GM12874 (cell line): ENCODE measurements at regions not wholly inside any gene's neighbourhood (a gene's known extent, or its start where the extent isn't known, plus 50 kb on each side); places are given as distances from the start of the nearest gene placed in this dataset.

Experiments used
- CTCF ChIP-seq: IDR thresholded peaks from 2 replicates; pipeline ENCODE4 v1.5.1; 2011; ENCODE audit warnings: low read depth, mild to moderate bottlenecking, control low read depth, low read length, moderate library complexity; ENCODE audit not compliant: insufficient read depth

- TF ChIP-seq CTCF: no peak
Measured at GRCh38 chr4:4791299-4792111, 68.0 kb upstream of the MSX1 start.

- no peak for TF ChIP-seq CTCF
Measured at GRCh38 chr4:4789462-4789861, 70.0 kb upstream of the MSX1 start.

DNA sequence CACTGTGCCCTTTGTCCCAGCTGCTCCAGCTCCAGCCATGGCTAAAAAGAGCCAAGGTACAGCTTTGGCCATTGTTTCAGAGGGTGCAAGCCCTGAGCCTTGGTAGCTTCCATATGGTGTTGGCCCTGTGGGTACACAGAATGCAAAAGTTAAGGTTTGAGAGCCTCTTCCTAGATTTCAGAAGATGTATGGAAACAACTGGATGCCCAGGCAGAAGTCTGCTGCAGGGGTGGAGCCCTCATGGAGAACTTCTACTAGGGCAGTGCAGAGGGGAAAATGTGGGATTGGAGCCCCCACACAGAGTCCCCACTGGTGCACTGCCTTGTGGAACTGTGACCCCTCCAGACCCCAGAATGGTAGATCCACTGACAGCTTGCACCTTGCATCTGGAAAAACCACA, 70.9 kb upstream of the MSX1 start:
- no peak for TF ChIP-seq CTCF

- TF ChIP-seq CTCF: no peak
Measured at GRCh38 chr4:4787421-4787820, 72.0 kb upstream of the MSX1 start.

GRCh38 chr4:4784379-4784778, 75.1 kb upstream of the MSX1 start:
- TF ChIP-seq CTCF: no peak

GRCh38 chr4:4783847-4784246, 75.6 kb upstream of the MSX1 start:
- TF ChIP-seq CTCF: no peak

GRCh38 chr4:4782969-4783368, 76.5 kb upstream of the MSX1 start:
- TF ChIP-seq CTCF: no peak
